Activated CD8-positive, alpha-beta memory T cell treated with anti-CD3 and anti-CD28 coated beads, Interleukin-2, amount 10 ng/mL, durations not matched to agents 7 days and 5 days (primary cell): ENCODE measurements at regions not wholly inside any gene's neighbourhood (a gene's known extent, or its start where the extent isn't known, plus 50 kb on each side); places are given as distances from the start of the nearest gene placed in this dataset.

Experiments used
- ATAC-seq: fragments of 150-1000 bp; cut with Tn5 transposase; one replicate; pipeline ENCODE4 v1.10.0; 2021; ENCODE audit warnings: moderate library complexity
- CTCF ChIA-PET: fragments of 350-600 bp; sonication (Branson Sonifier 250); formaldehyde crosslinking; loops from one replicate; lab custom pipeline; 2021; ENCODE audit warnings: antibody characterized with exemption; lab: Charles Lee
- DNase-seq: peaks from one replicate; pipeline ENCODE4 v3.0.0-alpha.2; 2020
- H3K27ac Mint-ChIP-seq: one replicate; pipeline ENCODE4 v1.8.0; 2021; ENCODE audit warnings: mild to moderate bottlenecking, mixed read lengths
- H3K27me3 Mint-ChIP-seq: one replicate; pipeline ENCODE4 v1.8.0; 2021; ENCODE audit warnings: mixed read lengths
- H3K36me3 Mint-ChIP-seq: one replicate; pipeline ENCODE4 v1.8.0; 2021; ENCODE audit warnings: mild to moderate bottlenecking, mixed read lengths
- H3K4me1 Mint-ChIP-seq: one replicate; pipeline ENCODE4 v1.8.0; 2021; ENCODE audit warnings: mixed read lengths
- H3K4me3 Mint-ChIP-seq: one replicate; pipeline ENCODE4 v1.8.0; 2021; ENCODE audit warnings: mild to moderate bottlenecking, moderate library complexity, mixed read lengths
- H3K9me3 Mint-ChIP-seq: one replicate; pipeline ENCODE4 v1.8.0; 2022; ENCODE audit warnings: low read depth, mixed read lengths

GRCh38 chr6:163943607-163944385 lies 529.3 kb downstream of the QKI start:
- Mint-ChIP-seq H3K4me1 (no peaks in the 10 kb centered on the region), H3K27ac (no peak overlapping the region), H3K9me3 (no peaks in the 10 kb centered on the region), H3K4me3 (no peak overlapping the region), H3K36me3 (no peaks in the 10 kb centered on the region), H3K27me3 (peaks cover 21% of the 10 kb centered on the region)
- CTCF ChIA-PET, result interaction anchor here (0.7 kb wide), 1 partner anchor 49 kb away, joined by 3 read pairs; no protein-coding TSS in a partner anchor
- ATAC-seq (no peak), DNase-seq (no peak)

DNA sequence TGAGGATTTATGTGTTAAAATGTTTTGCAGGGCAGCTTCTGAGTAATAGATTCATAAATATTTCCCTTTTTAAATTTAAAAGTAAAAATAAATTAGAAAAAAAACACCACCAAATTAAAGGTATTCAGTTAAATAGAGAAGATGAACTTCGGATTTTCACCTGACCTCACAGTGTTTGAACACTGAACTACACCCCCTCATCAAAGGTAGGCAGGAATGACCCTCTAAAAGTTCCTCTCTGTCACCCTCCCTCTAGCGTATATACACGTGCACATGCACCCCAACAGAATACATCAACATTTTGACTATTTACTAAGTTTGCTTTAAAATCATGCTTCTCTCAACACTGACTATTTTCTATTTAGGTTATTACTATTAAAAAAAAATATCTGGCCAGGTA lies 528.3 kb downstream of the QKI start:
- Mint-ChIP-seq H3K4me1 (no peaks in the 10 kb centered on the region), H3K9me3 (no peaks in the 10 kb centered on the region), H3K36me3 (no peaks in the 10 kb centered on the region), H3K4me3 (no peak overlapping the region), H3K27ac (no peak overlapping the region), H3K27me3 (peaks cover 21% of the 10 kb centered on the region)
- ATAC-seq (no peak), DNase-seq (no peak)
- CTCF ChIA-PET, result no interaction called here

- DNase-seq, result no peak
- H3K4me1 Mint-ChIP-seq, result no peaks in the 10 kb centered on the region
- no peak overlapping the region for H3K4me3 Mint-ChIP-seq
- no peaks in the 10 kb centered on the region for H3K9me3 Mint-ChIP-seq
- peaks cover 21% of the 10 kb centered on the region for H3K27me3 Mint-ChIP-seq
- no peak overlapping the region for H3K27ac Mint-ChIP-seq
- ATAC-seq, result no peak
- CTCF ChIA-PET, result no interaction called here
- no peaks in the 10 kb centered on the region for H3K36me3 Mint-ChIP-seq
Observed at GRCh38 chr6:163941624-163941976, 527.1 kb downstream of the QKI start.

DNA sequence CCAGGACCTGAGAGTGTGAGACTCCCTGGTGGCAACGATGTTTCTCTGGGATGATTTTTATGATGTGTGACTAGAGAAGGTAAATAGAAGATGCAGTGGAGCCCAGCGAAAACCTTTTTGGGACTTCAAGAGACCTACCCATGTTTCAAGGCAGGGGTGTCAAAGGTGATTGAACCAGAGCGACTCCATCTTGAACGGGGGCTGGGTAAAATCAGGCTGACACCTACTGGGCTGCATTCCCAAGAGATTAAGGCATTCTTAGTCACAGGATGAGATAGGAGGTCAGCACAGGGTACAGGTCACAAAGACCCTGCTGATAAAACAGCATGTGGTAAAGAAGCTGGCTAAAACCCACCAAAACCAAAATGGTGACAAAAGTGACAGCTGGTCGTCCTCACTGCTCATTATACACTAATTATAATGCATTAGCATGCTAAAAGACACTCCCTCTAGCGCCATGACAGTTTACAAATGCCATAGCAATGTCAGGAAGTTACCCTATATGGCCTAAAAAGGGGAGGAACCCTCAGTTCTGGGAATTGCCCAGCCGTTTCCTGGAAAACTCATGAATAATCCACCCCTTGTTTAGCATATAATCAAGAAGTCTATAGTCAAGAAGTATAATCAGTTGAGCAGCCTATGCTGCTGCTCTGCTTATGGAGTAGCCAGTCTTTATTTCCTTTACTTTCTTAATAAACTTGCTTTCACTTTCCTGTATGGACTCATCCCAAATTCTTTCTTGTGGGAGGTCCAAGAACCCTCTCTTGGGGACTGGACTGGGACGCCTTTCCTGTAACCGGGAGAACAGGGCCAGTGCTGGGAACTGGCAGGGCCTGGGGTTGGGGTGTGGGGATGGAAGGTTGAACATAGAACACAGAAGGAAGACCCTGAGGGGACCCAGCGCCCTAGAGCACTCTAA lies 526.4 kb downstream of the QKI start:
- H3K4me3 Mint-ChIP-seq, result no peak overlapping the region
- CTCF ChIA-PET, result no interaction called here

DNA sequence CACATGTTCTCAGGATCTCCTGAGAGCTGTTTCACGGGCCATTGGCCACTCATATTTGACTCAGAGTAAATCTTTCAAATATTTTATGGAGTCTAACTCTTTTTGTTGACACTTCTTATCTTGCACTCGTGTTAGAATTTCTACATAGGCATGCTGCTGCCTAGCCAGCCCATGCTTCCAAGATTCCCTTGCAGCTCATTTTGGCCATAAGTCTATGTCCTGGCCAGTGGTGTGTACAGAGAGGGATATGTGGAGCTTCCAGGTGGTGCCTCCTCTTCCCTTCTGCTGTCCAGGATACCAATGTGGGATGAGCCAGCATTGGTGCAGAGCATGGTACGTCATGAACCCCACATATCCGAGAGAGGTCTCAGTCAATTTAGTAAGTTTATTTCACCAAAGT lies 522.6 kb downstream of the QKI start:
- Mint-ChIP-seq H3K36me3 (no peaks in the 10 kb centered on the region), H3K9me3 (no peaks in the 10 kb centered on the region), H3K4me1 (no peaks in the 10 kb centered on the region), H3K27ac (no peak overlapping the region), H3K27me3 (peaks cover 3% of the 10 kb centered on the region), H3K4me3 (no peak overlapping the region)
- ATAC-seq (no peak), DNase-seq (no peak)
- CTCF ChIA-PET, result no interaction called here

More for the DNA sequence above, 526.4 kb downstream of the QKI start:
- H3K4me1 Mint-ChIP-seq, result no peaks in the 10 kb centered on the region
- DNase-seq (no peak), ATAC-seq (no peak)
- no peaks in the 10 kb centered on the region for H3K36me3 Mint-ChIP-seq
- H3K9me3 Mint-ChIP-seq, result no peaks in the 10 kb centered on the region
- H3K27ac Mint-ChIP-seq, result no peak overlapping the region
- H3K27me3 Mint-ChIP-seq, result peaks cover 21% of the 10 kb centered on the region

GRCh38 chr6:163935158-163935762 lies 520.7 kb downstream of the QKI start:
- Mint-ChIP-seq H3K36me3 (no peaks in the 10 kb centered on the region), H3K4me3 (no peak overlapping the region), H3K9me3 (no peaks in the 10 kb centered on the region), H3K27ac (no peak overlapping the region), H3K4me1 (no peaks in the 10 kb centered on the region), H3K27me3 (no peaks in the 10 kb centered on the region)
- ATAC-seq (no peak), DNase-seq (no peak)
- CTCF ChIA-PET, result no interaction called here

GRCh38 chr6:163930012-163930411 lies 515.5 kb downstream of the QKI start:
- ATAC-seq, result no peak
- CTCF ChIA-PET, result no interaction called here
- no peaks in the 10 kb centered on the region for H3K4me1 Mint-ChIP-seq
- no peak overlapping the region for H3K4me3 Mint-ChIP-seq
- peaks cover 2% of the 10 kb centered on the region for H3K27me3 Mint-ChIP-seq
- no peak overlapping the region for H3K27ac Mint-ChIP-seq
- H3K9me3 Mint-ChIP-seq, result no peaks in the 10 kb centered on the region
- no peak for DNase-seq
- H3K36me3 Mint-ChIP-seq, result no peaks in the 10 kb centered on the region

DNA sequence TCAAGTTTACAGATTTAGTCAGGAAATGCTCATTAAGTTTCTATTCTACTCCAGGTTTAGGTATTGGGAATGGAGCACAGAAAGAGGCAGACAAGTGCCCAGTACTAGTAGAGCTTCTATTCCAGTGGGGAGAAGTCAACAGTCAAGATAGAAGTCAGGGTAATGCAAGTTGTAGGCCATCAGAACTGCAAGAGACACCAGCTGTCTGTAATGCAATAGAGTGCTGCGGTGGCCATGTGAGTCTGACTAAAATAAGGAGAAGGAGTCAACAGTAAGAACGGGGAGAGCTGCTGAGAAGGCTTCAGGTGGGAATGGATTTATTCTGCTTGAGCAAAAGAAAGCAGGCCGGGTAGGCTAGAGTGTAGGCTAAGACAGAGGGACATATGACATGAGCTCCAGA lies 515.0 kb downstream of the QKI start:
- Mint-ChIP-seq H3K4me1 (no peaks in the 10 kb centered on the region), H3K27me3 (peaks cover 2% of the 10 kb centered on the region), H3K36me3 (no peaks in the 10 kb centered on the region), H3K27ac (no peak overlapping the region), H3K4me3 (no peak overlapping the region), H3K9me3 (no peaks in the 10 kb centered on the region)
- DNase-seq, result no peak
- CTCF ChIA-PET, result no interaction called here
- no peak for ATAC-seq

GRCh38 chr6:163926642-163927041 lies 512.1 kb downstream of the QKI start:
- no peaks in the 10 kb centered on the region for H3K4me1 Mint-ChIP-seq
- no peak for DNase-seq
- H3K4me3 Mint-ChIP-seq, result no peak overlapping the region
- H3K27me3 Mint-ChIP-seq, result peaks cover 2% of the 10 kb centered on the region
- ATAC-seq, result no peak
- no peaks in the 10 kb centered on the region for H3K9me3 Mint-ChIP-seq
- H3K27ac Mint-ChIP-seq, result no peak overlapping the region
- H3K36me3 Mint-ChIP-seq, result no peaks in the 10 kb centered on the region
- CTCF ChIA-PET, result no interaction called here

DNA sequence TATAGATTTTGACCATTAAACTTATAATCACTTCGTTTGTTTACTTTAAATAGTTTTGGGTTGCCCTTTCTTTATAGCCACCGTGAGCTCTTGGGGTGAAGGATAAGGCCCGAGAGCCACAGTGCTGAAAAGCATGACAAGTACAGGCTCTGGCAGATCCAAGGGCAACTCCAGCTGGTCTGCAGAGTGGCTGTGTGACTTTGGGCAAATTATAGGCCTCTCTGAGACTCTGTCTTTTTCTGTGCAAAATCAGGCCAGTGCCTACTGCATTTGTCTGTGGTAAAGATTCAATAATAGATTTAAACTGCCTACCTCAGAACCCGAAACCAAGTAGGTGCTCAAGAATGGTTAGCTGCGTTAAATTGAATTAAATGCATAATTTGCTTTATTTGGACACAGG lies 511.3 kb downstream of the QKI start:
- no peak for ATAC-seq
- Mint-ChIP-seq H3K9me3 (no peaks in the 10 kb centered on the region), H3K36me3 (no peaks in the 10 kb centered on the region), H3K4me3 (no peak overlapping the region), H3K27ac (no peak overlapping the region), H3K27me3 (peaks cover 2% of the 10 kb centered on the region), H3K4me1 (no peaks in the 10 kb centered on the region)
- DNase-seq, result no peak
- CTCF ChIA-PET, result no interaction called here

DNA sequence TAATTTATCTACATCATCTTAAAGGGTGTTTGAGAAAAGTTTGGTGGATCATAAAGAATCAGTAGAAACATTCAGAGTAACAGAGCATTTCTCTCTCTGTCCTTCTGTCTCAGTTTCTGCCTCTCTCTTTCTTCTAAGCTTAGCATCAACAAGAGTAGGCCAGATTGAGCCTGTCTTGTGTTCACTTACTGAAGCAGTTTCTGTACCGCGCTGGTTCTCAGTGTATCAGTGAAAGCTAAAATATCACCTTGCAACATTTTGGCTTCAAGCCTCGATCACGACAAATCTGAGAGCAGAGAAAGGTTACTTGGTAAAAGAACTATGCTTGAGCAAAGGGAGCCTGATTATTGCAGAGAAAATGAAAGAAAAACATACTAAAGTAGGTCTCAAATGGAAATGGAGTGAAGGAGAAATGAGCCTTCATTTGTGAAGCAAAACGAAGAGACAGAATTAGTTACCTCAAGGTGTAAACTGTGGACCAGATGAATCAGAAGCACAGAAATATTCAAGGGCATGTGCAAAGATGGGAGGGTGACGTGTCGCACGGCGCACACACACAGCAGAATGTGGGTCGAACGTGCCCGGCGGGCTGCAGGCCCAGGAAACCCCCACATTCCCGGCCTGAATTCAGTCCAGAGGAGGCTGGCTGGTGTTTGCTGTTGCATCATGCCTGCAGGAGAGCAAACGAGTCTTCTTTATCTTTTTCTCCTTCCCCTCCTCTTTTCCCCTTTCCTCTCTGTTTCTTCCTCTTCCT lies 509.3 kb downstream of the QKI start:
- Mint-ChIP-seq H3K9me3 (no peaks in the 10 kb centered on the region), H3K4me1 (no peaks in the 10 kb centered on the region), H3K27ac (no peak overlapping the region), H3K4me3 (no peak overlapping the region), H3K27me3 (peaks cover 2% of the 10 kb centered on the region), H3K36me3 (no peaks in the 10 kb centered on the region)
- no peak for DNase-seq
- CTCF ChIA-PET, result no interaction called here
- ATAC-seq, result no peak

- Mint-ChIP-seq H3K27ac (no peak overlapping the region), H3K27me3 (peaks cover 2% of the 10 kb centered on the region), H3K4me3 (no peak overlapping the region), H3K4me1 (no peaks in the 10 kb centered on the region), H3K36me3 (no peaks in the 10 kb centered on the region), H3K9me3 (no peaks in the 10 kb centered on the region)
- CTCF ChIA-PET, result no interaction called here
- ATAC-seq, result no peak
- DNase-seq, result no peak
Observed at GRCh38 chr6:163922562-163922961, 508.0 kb downstream of the QKI start.

DNA sequence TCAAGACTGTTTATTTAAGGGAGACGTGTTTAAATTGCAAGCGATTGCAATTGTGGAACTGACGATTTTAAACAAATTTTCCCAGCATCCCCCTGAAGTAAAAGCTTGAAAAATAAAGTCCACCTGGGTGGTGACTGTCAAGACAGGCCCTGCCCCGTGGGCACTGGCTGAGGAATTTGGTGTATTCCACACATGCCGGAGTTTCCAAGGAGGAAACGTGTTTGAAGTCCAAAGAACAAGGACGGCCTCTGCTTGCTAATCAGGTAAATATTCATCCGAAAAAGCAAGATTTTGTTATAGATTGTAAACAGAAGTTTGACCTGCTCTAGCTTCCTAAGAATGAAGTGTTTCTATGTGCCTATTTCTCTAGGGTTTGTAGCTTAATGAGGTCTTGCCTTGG lies 505.1 kb downstream of the QKI start:
- ATAC-seq (no peak), DNase-seq (no peak)
- H3K36me3 Mint-ChIP-seq, result no peaks in the 10 kb centered on the region
- CTCF ChIA-PET, result no interaction called here
- H3K27me3 Mint-ChIP-seq, result no peaks in the 10 kb centered on the region
- H3K9me3 Mint-ChIP-seq, result no peaks in the 10 kb centered on the region
- no peak overlapping the region for H3K4me3 Mint-ChIP-seq
- no peaks in the 10 kb centered on the region for H3K4me1 Mint-ChIP-seq
- no peak overlapping the region for H3K27ac Mint-ChIP-seq
